MCF 10A (cell line): ENCODE measurements at regions not wholly inside any gene's neighbourhood (a gene's known extent, or its start where the extent isn't known, plus 50 kb on each side); places are given as distances from the start of the nearest gene placed in this dataset.

ENCODE experiments used
- BruUV-seq: library from RNA; stranded (reverse); fragments of 400-500 nt; replicated peaks from 2 replicates; lab custom pipeline; 2021; lab: Mats Ljungman, UMichigan
- CTCF ChIA-PET: fragments of 300-600 bp; sonication (Branson Sonifier 250); formaldehyde crosslinking; extraction: SDS; loops from one replicate; lab custom pipeline; 2021; ENCODE audit warnings: antibody characterized with exemption, inconsistent platforms; lab: Yijun Ruan, JAX
- POLR2A ChIA-PET: fragments of 300-600, 350-650 bp; sonication (Branson Sonifier 250); formaldehyde crosslinking; extraction: SDS; loops from one replicate; lab custom pipeline; 2020; ENCODE audit warnings: antibody characterized with exemption, inconsistent platforms; lab: Yijun Ruan, JAX
- DNase-seq: peaks from one replicate; pipeline ENCODE4 v3.0.0-alpha.2; 2018; ENCODE audit not compliant: unreplicated experiment
- H3K27ac Mint-ChIP-seq: one replicate; pipeline ENCODE4 v1.8.0; 2022; ENCODE audit warnings: mild to moderate bottlenecking, low read depth, mixed read lengths; ENCODE audit not compliant: unreplicated experiment
- H3K27me3 Mint-ChIP-seq: one replicate; pipeline ENCODE4 v1.8.0; 2022; ENCODE audit warnings: mixed read lengths; ENCODE audit not compliant: insufficient read depth, unreplicated experiment
- H3K36me3 Mint-ChIP-seq: one replicate; pipeline ENCODE4 v1.8.0; 2022; ENCODE audit warnings: mild to moderate bottlenecking, moderate library complexity, mixed read lengths; ENCODE audit not compliant: insufficient read depth, unreplicated experiment
- H3K4me1 Mint-ChIP-seq: one replicate; pipeline ENCODE4 v1.8.0; 2022; ENCODE audit warnings: mixed read lengths; ENCODE audit not compliant: insufficient read depth, unreplicated experiment
- H3K4me3 Mint-ChIP-seq: one replicate; pipeline ENCODE4 v1.8.0; 2022; ENCODE audit warnings: mild to moderate bottlenecking, moderate library complexity, mixed read lengths; ENCODE audit not compliant: unreplicated experiment
- H3K9me3 Mint-ChIP-seq: one replicate; pipeline ENCODE4 v1.8.0; 2022; ENCODE audit warnings: mixed read lengths; ENCODE audit not compliant: unreplicated experiment
- CTCF ChIP-seq: fragments of 200-600 bp; IDR thresholded peaks from one replicate; pipeline ENCODE4 v1.8.0; 2022; ENCODE audit warnings: antibody characterized with exemption, mild to moderate bottlenecking; ENCODE audit not compliant: unreplicated experiment
- intact Hi-C: fragments of 100-400 bp; cut with micrococcal nuclease; formaldehyde crosslinking; loops from 2 replicates; pipeline ENCODE4 v1.14.1; 2022

- Mint-ChIP-seq H3K9me3 (no peaks in the 10 kb centered on the region), H3K4me3 (no peak overlapping the region), H3K36me3 (no peaks in the 10 kb centered on the region), H3K27ac (no peak overlapping the region), H3K4me1 (no peaks in the 10 kb centered on the region), H3K27me3 (peaks cover 16% of the 10 kb centered on the region)
- no peak for TF ChIP-seq CTCF
- ChIA-PET CTCF (interaction anchor here (1.0 to 1.2 kb wide), 3 partner anchors 10 to 105 kb away, joined by 3 to 5 read pairs (median 3); no protein-coding TSS in a partner anchor), POLR2A (interaction anchor here (0.9 kb wide), 1 partner anchor 10 kb away, joined by 3 read pairs; no protein-coding TSS in a partner anchor)
- no TSS peak for BruUV-seq
- intact Hi-C loops = no loop called here
- DNase-seq = no peak
Measured at GRCh38 chr11:27192184-27192583, 151.6 kb downstream of the BBOX1 start.

DNA sequence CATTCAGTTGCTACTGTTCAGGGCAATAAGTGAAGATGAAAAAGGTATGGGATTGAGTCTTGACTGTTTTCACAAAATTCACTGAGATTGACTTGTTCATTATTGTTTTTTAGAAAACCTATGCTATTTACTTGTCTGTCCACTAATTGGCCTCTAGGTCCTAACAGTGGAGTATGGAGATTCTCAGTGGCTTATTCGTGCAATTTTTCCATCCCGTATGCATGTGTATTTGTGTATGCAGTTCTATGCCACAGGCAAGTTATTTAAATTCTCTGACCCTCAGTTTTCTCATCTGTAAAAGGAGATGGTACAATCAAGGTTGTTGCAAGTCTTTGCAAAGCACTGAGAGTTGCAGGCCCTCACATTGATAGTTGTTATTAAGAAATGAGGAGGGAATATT, 151.0 kb downstream of the BBOX1 start:
- TF ChIP-seq CTCF = no peak
- H3K9me3 Mint-ChIP-seq = no peaks in the 10 kb centered on the region
- no peak for DNase-seq
- H3K36me3 Mint-ChIP-seq = no peaks in the 10 kb centered on the region
- intact Hi-C loops = no loop called here
- no peaks in the 10 kb centered on the region for H3K4me1 Mint-ChIP-seq
- POLR2A ChIA-PET = no interaction called here
- H3K27ac Mint-ChIP-seq = no peak overlapping the region
- BruUV-seq = no TSS peak
- peaks cover 16% of the 10 kb centered on the region for H3K27me3 Mint-ChIP-seq
- no peak overlapping the region for H3K4me3 Mint-ChIP-seq
- CTCF ChIA-PET = interaction anchor here (0.9 to 1.2 kb wide), 2 partner anchors 104 to 105 kb away, joined by 3 read pairs; no protein-coding TSS in a partner anchor

- no peaks in the 10 kb centered on the region for H3K4me1 Mint-ChIP-seq
- intact Hi-C loops = no loop called here
- POLR2A ChIA-PET = no interaction called here
- no peak overlapping the region for H3K4me3 Mint-ChIP-seq
- TF ChIP-seq CTCF = no peak
- BruUV-seq = no TSS peak
- H3K27ac Mint-ChIP-seq = no peak overlapping the region
- no peak for DNase-seq
- no peaks in the 10 kb centered on the region for H3K9me3 Mint-ChIP-seq
- no peaks in the 10 kb centered on the region for H3K36me3 Mint-ChIP-seq
- peaks cover 16% of the 10 kb centered on the region for H3K27me3 Mint-ChIP-seq
- CTCF ChIA-PET = no interaction called here
Measured at GRCh38 chr11:27188696-27189095, 148.1 kb downstream of the BBOX1 start.

DNA sequence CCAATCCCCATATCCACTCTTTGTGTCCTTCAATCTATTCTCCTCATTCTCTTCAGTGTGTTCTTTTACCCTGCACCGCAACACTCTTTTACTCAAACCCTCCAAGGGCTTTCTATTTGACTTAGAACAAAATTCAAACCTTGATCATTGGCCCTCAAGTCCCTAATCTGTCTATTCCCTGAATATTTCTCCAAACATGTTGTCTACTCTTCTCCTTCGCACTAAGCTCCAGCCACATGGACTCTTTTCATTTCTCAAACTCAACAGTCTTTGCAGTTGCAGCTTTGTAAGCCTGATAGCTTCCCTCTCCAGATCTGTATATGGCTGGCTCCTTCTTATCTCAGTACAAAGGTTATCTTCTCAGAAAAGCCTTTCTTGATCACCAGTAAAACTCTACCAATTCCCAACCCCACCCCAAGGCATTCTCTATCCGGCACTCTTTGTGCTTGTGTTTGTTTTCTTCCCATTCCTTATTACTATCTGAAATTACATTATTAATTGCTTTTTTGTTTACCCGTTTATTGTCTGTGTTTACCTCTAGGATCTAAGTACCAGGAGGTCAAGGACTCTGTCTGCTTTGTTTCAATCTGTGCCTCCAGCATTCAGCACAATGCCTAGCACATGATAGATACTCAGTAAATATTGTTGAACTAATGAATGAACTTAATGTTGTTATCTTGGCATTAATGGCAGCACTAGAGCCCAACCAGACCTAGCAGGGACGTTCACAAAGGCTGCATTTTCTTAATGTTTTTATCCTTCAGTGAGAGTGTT, 147.4 kb downstream of the BBOX1 start:
- no TSS peak for BruUV-seq
- Mint-ChIP-seq H3K36me3 (no peaks in the 10 kb centered on the region), H3K9me3 (no peaks in the 10 kb centered on the region), H3K4me3 (no peak overlapping the region), H3K4me1 (no peaks in the 10 kb centered on the region), H3K27me3 (peaks cover 16% of the 10 kb centered on the region), H3K27ac (no peak overlapping the region)
- intact Hi-C loops = no loop called here
- ChIA-PET POLR2A (no interaction called here), CTCF (interaction anchor here (5.9 kb wide), 2 partner anchors 107 to 298 kb away, joined by 115 to 121 read pairs; no protein-coding TSS in a partner anchor)
- no peak for DNase-seq
- TF ChIP-seq CTCF = no peak
